Esophagus muscularis mucosa (tissue), 4 donors: ENCODE measurements at regions not wholly inside any gene's neighbourhood (a gene's known extent, or its start where the extent isn't known, plus 50 kb on each side); places are given as distances from the start of the nearest gene placed in this dataset.

Experiments
- EP300 ChIP-seq: sonication (generic); formaldehyde crosslinking; IDR thresholded peaks from one replicate; pipeline ENCODE4 v1.6.1; 2017; ENCODE audit warnings: antibody characterized with exemption
- POLR2A ChIP-seq: fragments of 450-650 bp; IDR thresholded peaks from one replicate; pipeline ENCODE4 v1.6.1; 2017; ENCODE audit warnings: antibody characterized with exemption, moderate library complexity, mild to moderate bottlenecking, low read depth
- POLR2AphosphoS5 ChIP-seq, 2 donors: sonication (generic); formaldehyde crosslinking; IDR thresholded peaks; one replicate each; pipeline ENCODE4 v1.6.1; 2017; ENCODE audit warnings: antibody characterized with exemption in 2 of 2
- TF ChIP-seq, protein P1 (sequence below), 3 experiments: fragments of 200-600 bp in 2 of 3; fragments of 450-650 bp in 1 of 3; sonication (generic) in 2 of 3; IDR thresholded peaks; one replicate each; pipeline ENCODE4 v1.5.1; 2017 to 2019; ENCODE audit warnings: antibody characterized with exemption in 3 of 3, mild to moderate bottlenecking in 2 of 3, moderate library complexity in 1 of 3

DNA sequence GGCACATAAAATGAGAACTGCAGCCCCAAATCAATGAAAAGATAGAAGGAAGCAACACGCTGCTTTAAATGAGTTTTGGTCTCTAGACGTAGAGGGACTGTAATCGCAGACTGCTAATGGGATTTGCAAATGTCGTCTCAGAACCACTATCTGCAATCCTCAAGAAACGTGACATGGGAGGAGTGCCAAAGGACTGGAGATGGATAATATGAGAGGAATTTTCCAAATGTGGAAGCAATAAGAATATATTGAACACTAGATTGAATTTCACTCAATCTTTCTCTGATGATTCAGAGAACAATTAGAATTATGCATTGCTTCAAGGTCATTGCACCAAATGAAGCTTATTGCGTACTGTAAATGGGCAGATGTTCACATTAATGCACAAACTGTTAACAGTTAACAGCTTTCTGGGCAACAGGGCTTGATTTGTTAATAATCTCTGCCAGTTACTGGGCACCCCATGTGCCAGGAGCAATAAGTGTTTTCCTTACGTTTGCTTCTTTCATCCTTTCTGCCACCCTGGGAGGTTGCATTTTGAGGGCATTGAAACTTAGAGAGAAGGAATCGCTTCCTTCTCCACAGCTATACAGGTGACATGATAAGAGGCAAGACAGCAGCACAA is 62.8 kb upstream of the WASF3 start:
- TF ChIP-seq, protein P1, sequence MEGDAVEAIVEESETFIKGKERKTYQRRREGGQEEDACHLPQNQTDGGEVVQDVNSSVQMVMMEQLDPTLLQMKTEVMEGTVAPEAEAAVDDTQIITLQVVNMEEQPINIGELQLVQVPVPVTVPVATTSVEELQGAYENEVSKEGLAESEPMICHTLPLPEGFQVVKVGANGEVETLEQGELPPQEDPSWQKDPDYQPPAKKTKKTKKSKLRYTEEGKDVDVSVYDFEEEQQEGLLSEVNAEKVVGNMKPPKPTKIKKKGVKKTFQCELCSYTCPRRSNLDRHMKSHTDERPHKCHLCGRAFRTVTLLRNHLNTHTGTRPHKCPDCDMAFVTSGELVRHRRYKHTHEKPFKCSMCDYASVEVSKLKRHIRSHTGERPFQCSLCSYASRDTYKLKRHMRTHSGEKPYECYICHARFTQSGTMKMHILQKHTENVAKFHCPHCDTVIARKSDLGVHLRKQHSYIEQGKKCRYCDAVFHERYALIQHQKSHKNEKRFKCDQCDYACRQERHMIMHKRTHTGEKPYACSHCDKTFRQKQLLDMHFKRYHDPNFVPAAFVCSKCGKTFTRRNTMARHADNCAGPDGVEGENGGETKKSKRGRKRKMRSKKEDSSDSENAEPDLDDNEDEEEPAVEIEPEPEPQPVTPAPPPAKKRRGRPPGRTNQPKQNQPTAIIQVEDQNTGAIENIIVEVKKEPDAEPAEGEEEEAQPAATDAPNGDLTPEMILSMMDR (IDR thresholded peaks at IDR 0.05), result no peak
- TF ChIP-seq POLR2A (no peak), EP300 (no peak), POLR2AphosphoS5 (IDR thresholded peaks at IDR 0.05) (no peak)
